Hepatic stellate cell (primary cell): ENCODE measurements at regions not wholly inside any gene's neighbourhood (a gene's known extent, or its start where the extent isn't known, plus 50 kb on each side); places are given as distances from the start of the nearest gene placed in this dataset.
"Not testable (repeated sequence)": the region's sequence is repeated elsewhere in the genome, so short reads cannot be mapped to it uniquely, and the experiment has no call there.

ENCODE experiments used
- DNase-seq: peaks from one replicate; pipeline ENCODE4 v3.0.0; 2011; ENCODE audit warnings: low spot score

DNA sequence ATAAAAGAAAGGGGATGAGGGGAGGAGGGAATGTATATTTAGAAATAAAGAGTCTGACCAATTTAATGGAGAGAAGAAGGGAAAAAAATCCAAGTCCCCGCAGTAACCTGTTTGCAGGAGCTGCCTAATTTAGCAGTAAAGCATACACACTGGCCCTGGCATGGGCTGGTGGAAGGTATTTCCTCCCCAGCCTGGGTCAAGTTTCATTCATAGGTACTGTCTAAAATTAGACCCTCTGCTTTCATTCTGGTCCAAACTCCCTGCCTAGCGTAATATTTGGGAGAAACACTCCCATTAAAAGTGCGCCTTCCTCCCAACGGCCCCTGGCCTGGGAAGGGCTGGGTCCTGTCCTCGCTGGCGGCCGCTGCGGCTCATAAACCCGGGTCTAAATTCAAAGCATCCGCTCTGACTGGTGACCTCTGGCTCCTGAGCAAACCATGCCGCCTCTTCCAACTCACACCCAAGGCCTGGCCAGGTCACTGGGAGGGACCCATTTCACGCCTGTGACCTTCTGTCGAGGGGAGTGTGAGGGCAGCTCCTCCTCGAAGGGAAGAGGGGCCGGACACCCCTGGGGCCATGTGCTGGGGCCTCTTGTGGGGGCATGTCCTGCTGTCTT is 123.2 kb downstream of the FGF18 start:
- DNase-seq = no peak

DNA sequence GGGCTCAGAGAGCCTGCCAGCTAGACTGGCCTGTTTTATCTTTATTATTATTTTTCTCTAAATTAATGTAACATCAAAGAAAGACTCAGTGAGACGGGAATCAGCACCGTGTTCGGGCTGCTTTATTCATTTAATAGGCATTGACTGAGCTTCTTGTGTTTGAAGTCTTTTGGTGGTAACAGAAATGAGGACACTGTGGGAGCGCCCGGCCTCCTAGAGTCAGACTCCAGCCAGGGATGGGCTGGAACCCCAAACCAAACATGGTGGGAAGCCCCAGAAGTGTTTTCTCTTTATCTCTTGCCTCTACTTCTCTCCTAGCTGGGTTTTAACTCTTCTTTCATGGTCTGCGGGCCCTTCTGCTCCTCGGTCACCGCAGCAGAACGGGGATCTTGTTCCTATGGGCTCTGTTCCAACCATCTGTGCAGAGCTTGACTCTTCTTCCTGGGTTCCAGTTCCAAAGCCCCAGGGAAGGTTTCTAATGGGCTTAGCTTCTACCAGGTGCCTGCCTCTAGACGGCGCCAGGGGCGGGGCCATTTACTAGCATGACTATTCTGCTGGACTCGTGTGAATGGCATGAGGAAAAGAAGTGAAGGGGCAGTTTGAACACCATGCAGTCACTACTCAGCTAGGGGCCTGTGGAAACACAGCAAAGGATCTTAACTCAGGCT is 123.8 kb downstream of the FGF18 start:
- no peak for DNase-seq

DNA sequence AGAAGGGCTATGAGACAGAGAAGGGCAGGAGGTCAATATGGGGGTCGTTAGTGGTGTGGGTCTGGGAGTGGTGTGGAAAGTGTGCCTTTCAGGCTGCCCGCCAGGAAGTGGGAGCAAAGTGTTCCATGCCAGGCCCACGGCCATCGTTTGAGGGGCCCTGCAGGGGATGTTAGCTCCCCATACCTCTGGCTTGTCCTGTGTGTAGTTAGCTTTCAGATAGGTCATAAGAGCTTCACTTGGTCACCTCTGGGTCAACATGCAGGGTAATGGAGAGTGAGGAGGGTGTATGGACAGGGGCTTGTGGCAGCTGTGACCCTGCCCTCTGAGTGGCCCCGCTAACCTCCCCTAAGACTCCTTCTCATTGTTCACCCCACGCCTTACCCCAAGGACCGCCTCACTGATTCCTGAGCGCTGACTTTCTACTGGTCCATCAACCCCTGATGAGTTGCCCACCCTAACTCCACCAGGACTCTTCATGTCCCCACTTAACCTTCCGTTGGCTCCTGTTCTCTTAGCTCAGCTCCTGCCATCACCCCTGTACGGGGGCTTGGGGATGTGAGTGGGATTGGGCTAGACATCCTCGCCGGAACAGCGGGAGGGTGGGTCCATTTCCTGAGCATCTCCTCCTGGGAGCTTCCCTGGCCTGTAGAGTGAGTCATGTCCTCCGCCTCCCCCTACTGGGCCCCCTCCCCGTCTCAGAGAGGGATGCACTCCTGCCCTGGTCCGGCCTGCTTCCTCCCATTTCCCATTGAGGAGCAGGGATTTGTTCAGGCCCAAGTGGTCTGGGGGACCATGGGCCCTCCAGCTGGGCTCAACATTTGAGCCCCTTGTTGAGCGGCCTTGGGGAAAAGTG is 125.7 kb downstream of the FGF18 start:
- DNase-seq = no peak

DNA sequence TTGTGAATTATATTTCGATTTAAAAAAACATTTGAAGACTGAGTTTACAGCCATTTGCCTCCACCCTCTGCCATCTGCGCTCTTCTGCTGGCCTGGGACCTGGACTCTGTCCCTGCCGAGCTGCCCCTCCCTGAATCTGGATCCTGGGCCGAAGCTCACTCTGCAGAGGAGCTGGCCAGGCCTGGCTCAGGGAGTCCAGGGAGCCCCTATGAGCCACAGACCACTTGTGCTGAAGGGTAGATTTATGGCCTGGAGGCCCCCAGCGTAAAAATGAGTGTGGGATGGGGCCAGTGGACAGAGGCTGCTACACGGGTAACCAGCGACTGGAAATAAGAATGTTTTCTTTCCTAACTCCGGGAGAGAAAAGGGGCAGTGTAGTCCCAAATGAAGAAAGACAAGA is 129.8 kb downstream of the FGF18 start:
- DNase-seq = no peak

DNA sequence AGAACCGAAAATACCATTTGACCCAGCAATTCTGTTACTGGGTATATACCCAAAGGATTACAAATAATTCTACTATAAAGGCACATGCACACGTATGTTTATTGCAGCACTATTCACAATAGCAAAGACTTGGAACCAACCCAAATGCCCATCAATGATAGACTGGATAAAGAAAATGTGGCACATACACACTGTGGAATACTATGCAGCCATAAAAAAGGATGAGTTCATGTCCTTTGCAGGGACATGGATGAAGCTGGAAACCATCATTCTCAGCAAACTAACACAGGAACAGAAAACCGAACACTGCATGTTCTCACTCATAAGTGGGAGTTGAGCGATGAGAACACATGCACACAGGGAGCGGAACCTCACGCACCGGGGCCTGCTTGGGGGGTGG is 134.4 kb downstream of the FGF18 start:
- not testable (repeated sequence) for DNase-seq

DNA sequence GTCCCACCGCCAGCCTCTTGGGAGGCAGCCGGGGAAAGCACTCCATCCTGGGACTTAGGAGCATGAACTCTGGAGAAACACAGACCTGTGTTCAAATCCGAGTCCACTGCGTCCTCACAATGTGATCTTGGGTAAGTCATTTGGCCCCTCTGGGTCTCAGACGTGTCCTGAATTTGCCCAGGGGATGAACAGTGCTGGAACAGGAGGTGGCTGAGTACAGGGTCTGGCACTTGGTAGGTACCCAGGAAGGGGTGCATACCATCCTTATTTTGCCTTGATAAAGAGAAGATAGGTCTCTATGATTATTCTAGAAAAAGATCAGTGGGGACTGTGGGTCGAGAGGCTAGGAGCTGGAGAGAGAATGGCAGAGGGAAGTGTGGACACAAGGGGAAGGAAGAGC is 135.7 kb downstream of the FGF18 start:
- no peak for DNase-seq

DNA sequence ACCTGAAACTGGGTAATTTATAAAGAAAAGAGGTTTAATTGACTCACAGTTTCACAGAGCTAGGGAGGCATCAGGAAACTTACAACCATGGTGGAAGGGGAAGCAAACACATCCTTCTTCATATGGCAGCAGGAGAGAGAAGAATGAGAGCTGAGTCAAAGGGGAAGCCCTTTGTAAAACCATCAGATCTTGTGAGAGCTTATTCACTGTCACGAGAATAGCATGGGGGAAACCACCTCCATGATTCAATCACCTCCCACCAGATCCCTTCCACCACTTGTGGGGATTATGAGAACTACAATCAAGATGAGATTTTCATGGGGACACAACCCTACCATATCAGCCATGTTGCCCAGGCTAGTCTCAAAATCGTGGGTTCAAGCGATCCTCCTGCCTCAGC is 143.4 kb downstream of the FGF18 start:
- DNase-seq = no peak

DNA sequence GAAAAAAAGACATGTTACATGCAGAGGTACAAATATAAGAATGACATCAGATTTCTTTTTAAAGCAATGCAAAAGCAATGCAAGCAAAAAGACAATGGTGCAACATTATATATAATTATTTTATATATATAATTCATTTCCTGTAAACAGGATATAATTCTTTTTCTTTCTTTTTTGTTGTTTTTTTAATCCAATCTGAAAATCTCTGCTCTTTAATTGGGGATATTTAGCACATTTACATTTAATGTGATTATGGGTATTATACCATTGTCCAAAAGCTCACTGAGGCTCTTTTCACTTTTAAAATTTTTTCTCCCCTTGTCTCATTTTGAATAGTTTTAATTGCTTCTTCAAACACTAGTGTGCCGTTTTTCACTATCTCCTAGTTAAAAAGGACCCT is 148.9 kb downstream of the FGF18 start:
- DNase-seq = no peak

DNA sequence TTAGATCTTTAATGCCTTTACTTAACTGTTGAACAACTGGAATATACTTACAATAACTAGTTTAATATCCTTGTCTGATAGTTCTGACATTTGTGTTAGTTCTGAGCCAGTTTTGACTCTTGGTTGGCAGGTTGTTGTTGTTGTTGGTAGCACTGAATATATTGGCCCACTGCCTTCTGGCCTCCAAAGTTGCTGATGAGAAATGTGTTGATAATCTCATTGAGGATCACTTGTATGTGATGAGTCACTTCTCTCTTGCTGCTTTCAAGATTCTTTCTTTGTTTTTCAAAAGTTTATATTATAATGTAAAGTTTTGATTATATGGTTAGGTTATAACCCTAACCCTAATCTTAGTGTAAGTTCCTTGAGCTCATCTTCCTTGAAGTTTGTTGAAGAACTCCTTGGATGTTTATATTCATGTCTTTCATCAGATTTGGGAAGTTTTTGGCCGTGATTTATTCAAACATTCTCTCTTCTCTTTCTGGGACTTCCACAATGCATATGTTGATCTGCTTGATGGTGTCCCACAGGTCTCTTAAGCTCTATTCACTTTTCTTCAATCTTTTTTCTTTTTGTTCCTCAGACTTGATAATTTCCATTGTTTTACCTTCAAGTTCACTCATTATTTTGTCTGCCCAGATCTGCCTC is 149.7 kb downstream of the FGF18 start:
- DNase-seq = no peak

DNA sequence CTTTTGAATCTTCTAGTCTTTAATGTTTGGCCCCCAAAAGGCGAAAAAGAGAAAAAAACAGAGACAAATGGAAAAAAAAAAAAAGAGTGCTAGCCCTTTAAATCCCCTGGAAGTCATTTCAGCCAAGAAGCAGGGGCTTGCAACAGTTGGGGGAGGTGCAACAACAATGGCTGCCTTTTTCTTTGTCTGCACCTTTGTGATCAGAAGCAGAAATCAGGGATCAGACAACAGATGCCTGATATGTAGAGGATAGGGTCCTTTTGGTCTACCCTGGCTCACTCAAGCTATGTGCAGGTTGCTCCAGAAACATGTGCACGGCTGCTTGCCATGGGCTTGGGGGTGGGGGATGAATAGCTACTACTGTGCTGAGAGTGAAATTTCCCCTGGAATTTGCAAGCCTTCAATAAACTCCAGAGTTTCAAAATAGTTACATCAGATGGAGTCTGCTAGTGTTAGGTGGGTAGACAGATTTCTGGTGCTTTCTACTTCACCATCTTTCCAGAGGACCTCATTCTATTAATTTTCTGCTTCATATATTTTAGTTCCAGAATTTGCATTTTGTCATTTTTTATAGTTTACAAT is 150.9 kb downstream of the FGF18 start:
- DNase-seq = no peak

DNA sequence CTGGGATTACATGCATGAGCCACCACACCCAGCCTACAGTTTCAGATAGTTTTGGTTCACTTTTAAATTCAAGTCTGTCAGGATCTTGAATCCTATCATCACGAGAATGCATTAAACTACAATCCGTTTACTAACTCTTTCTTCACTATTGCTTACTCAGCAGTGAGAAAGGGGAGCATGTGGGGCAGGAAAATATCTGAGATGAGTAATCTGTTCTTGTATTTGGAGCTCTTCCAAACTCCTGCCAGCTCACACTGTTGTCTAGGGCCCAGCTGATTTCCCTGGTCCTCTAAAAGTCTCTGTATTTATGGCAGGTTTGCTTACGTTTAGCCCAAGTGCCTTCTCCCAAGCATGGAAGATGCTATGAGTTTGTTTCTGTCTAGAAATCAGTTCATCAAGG is 152.2 kb downstream of the FGF18 start:
- DNase-seq = no peak

DNA sequence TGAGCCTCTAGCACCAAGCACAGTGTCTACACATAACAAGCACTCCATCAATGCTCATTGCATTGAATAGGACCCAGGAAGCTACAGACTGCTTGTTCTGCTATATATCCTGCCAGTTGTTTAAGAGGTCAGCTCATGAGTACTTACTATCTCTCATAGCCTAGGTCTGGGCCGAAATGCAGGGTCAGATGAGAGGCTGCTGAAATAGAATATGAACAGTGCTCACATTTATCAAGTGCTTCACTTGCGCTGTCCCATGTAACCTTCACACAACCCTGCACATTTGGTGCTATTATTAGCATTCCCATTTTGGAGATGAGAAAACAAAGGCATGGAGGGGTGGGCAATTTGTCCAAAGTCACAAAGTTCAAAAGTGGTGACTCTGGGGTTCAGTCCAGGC is 153.6 kb downstream of the FGF18 start:
- DNase-seq = no peak

DNA sequence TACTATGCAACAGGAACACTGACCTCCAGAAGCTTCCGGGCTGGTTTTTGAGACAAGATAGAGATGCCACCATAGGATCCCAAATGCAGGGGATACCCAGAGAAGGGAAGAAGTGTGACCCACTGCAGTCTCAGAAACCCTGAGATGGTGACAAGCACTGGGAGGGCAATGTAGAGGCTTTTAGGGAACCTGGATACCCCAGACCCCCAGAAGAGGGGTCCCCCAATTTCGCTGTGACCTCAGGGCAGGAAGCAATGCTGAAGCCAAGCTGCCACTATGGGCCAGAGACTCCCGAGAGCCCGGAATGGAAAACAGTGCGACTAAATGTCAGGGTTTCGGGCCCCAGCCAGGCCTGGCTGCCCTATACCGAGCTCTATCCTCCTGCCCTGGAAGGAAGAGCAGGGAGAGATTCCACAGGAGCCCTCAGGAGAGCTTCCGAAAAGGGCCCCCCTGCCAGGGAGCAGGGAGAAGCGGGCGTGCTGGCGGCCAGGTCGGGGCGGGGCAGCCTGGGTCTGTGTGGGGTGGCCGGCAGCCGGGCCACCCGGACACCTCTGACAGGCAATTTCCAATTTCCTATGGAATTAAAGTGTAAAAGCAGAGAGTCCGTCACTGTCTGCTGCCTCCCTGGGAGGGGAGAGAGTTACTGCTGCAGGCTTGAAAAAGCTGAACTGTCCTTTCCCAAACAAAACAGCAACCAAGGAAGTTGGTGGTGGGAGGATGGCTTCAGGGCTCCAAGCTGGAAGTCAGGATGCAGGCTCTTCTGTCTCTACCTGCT is 154.2 kb downstream of the FGF18 start:
- DNase-seq = no peak

DNA sequence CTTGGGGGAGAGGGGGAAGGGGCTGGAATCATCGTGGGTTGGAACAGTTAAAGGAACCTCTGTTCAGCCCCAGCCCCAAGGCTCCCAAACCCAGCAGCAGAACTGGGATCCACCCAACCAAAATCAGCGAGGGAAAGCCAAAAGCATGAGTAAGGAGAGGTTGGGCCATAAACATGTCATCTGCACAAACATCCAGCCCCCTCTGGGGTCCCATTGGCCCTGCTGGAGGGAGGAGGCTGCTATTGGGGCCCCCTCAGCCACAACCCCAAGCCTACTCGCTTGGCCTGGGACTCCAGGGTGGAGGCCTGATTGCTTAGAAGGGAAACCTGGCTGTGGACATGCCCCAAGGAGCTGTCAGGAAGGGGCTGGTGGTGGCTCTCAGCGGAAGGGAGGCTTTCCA is 154.9 kb downstream of the FGF18 start:
- DNase-seq = no peak

DNA sequence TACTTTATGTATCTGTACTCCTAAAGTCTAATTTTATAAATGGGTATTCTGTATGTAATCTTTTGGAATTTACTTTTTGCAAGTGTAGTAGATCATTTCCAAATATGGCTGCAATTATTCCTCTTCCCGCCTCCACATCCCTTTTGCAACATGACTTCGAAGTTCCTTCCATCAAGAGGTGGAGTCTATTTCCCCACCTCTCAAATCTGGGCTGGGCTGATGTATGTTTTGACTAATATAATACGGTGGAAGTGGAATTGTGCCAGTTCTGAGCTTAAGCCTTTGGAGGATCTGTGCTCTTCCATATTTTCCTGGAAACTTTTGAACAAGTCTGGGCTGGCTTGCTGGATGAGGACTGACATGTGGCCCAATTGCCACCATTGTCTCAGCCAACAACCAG is 155.9 kb downstream of the FGF18 start:
- DNase-seq = no peak

DNA sequence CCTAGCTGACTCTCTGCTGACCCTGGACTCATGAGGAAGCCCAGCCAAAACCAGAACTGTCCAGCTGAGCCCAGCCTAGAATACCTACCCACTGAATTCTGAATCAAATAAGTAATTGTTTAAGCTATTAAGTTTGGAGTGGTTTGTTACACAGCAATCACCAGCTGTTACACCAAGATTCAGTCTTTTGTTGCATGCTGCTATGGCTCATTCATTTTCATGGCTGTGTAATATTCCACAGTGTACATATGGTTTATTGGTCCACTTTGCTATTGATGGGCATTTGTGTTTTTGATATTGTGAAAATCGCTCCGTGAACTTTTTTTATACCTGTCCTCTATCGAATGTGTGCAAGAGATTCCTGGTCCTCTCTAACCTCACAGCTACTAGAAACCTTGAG is 156.4 kb downstream of the FGF18 start:
- DNase-seq = no peak

DNA sequence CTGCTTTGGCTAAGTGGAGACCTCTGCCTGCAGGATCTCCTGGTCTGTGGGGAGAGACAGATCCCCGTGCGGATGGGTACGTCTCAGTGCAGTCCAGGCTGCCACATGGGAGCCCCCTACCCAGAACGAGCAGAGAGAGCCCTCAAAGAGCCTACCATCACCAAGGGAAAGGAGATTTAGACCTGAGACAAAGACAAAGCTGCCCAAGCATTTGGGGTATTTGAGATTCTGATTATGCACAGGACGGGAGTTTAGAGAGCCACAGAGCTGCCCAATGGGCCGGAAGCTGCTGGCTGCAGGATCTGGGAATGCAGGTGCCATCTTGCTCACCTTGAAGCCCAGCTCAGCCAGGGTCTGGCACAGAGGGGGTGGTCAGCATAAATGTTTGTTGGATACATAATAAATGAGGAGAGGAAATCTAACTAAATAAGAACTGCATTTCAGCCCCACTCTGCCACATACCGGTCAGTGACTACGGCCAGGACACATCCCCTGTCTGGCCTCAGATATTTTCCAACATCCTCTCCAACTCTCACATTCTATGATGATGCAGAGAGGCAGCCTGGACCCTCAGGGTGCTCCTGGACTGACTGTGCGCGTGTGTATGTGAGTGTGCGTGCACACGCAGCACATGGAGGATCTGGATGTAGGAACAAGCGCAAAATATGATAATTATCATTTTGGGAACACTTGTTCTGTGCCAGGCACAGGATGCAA is 157.8 kb downstream of the FGF18 start:
- no peak for DNase-seq

DNA sequence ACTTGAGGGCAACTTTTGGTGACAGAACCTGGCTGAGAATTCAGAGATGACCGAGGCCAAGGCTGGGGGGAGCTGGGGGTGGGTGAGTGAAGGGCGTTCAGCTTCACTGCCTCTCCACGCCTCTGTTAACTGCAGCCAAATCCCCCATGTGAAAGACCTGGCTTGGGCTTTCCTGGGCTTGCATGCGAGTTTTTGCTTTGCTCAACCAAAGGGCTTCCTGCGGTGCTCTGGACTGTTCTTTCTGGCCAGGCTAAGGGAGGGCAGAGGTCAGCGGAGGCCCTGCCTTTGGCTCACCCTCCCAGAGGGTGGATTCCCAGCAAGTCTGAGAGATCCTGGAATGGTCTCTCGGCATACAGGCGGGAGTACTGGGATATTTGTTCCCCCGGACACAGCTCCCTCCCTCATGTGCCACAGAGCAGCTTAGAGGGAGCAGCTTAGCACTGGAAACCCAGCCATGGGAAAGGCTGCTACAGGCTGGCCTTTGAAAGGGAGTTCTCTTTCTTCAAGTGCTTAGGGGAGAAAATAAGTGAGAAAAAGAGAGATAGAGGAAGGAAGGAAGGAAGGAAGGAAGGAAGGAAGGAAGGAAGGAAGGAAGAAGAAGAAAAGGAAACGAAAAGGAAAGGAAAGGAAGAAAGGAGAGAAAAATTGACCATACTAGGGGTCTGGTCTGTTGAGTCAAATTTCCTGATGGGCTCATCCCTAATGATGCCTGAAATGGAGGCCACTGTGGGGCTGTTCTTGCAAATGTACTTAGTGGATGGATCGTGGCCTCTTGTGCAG is 158.8 kb downstream of the FGF18 start:
- DNase-seq = no peak

DNA sequence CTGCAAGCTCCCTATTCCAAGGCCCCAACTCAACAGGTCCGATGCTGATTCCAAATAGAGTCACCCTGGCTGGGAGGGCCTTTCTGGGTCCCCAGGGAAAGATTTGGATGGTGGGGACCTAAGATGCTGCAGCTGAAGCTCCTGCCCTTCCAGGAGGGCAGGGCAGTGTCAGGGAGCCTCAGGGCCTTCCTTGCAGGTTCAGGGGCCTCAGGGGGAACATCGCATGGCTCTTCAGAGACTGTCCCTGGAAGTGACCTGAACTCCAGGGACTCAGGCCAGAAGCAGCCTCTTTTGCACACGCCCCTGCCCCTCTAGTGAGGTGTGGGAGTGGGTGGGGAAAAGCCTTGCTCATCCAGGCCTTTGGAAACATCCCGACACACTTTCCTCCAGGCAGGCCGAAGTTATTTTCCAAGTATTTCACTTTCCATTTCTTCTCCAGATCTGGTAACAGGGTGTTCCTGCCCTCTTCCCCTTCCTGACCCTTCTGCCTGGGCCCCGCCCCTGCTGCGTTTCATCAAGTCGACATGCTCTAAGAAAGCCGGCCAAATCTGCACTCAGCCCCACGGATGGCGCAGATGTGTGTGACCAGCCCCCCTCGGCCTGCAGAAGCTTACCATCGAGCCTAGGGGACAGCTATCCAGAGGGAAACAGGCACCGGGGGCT is 159.5 kb downstream of the FGF18 start:
- DNase-seq = no peak

DNA sequence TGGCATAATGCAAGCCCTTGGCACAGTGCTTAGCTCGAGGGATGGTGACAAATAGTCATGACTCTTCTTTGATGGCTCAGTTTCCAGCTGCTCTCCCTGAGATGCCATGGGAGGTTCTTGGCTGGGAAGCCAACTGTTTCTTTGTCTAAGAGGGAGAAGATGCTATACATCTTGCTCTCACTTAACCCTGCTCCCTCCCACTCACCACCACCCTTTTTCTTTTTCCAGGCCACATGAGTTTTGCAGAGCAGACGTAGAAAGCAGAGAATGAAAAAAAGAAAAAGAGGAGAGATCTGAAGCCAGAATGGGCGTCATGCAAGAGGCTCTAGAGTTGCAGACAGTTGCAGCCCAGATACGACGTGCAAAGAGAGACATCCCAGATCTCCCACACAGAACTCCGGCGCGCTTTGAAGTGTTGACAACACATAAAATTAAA is 160.5 kb downstream of the FGF18 start:
- DNase-seq = no peak
